HG03095 (cell line): ENCODE measurements at regions not wholly inside any gene's neighbourhood (a gene's known extent, or its start where the extent isn't known, plus 50 kb on each side); places are given as distances from the start of the nearest gene placed in this dataset.
A peak's percentile ranks its signal among the peaks of the same experiment; 100 is the strongest.
"Not testable (repeated sequence)": the region's sequence is repeated elsewhere in the genome, so short reads cannot be mapped to it uniquely, and the experiment has no call there.

Experiments
- ATAC-seq: cut with Tn5 transposase; IDR thresholded peaks from one replicate; pipeline ENCODE4 v1.9.1; 2021; ENCODE audit warnings: moderate library complexity; ENCODE audit not compliant: unreplicated experiment

- no peak for ATAC-seq
Measured at GRCh38 chr1:199489594-199489993, 537.9 kb upstream of the NR5A2 start.

GRCh38 chr1:199490769-199491527 lies 536.6 kb upstream of the NR5A2 start:
- ATAC-seq: no peak

GRCh38 chr1:199495432-199495831 lies 532.1 kb upstream of the NR5A2 start:
- ATAC-seq: no peak

GRCh38 chr1:199498802-199499201 lies 528.7 kb upstream of the NR5A2 start:
- not testable (repeated sequence) for ATAC-seq

GRCh38 chr1:199508072-199508471 lies 519.4 kb upstream of the NR5A2 start:
- no peak for ATAC-seq

GRCh38 chr1:199508653-199509052 lies 518.9 kb upstream of the NR5A2 start:
- ATAC-seq: no peak

DNA sequence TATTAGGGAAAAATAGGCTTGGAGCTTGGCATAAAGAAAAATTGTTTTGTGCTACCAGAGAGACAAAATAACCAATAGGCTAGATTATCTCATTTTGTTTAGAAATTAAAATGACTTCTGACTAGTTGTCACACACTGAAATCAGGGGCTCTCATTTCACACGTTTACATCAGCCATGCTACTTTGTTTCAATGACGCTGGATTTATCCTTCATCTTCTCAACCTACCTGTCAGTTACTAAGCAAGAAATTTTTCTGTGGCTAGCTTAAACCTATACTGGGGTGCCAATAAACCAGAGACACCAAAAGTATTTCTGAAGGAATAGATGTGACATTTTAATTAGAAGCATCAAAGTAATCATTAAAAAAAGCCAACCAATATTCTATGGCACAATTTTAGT lies 518.1 kb upstream of the NR5A2 start:
- no peak for ATAC-seq

GRCh38 chr1:199510314-199510713 lies 517.2 kb upstream of the NR5A2 start:
- ATAC-seq: peak; percentile 70

DNA sequence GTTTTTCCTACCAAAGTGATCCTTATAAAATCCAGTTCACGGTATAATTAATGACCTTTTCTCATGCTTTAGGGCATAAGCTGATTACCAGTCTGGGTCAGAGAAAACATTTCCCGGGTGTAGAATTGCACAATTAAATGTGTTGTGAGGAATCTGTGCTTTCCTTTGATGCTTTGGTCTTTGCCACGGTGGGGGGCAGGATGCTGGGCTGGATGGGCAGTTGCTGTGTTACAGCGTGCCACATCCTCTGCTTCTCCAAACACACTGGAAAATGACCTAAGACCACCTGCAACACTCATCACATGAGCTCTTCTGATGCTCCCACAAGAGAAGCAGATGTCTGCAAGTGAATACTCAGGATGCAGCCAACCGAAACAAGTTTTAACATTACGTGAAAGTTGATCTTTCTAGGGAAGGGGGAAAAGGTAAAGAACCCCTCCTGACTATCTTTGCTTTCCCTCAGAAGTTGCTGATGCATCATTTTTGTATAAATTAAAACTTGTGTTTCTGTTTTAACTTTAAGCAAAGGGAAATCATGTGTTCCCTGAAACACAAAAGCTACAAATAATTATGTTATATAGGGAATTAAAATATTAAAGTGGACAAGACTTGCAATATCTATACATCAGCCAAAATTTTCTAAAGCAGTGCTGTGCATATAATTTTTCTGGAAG lies 515.3 kb upstream of the NR5A2 start:
- ATAC-seq: no peak

- ATAC-seq: no peak
Measured at GRCh38 chr1:199515261-199515660, 512.2 kb upstream of the NR5A2 start.

DNA sequence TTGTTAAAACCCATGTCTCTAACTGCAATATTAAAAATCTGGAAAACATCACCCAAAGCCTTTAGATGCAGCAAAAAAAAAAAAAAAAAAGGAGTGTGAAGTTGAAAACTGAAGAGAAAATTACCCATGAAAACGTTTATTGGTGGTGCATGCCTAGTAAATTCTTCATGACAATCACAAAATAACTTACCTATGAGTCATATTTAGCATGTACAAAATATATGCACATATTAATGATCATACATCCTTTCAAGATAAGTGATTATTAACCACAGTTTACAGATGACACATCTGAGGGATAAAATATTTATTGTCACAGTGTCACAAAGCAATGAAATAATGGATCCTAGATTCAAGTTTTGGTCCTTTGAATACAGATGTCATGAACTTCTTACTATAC lies 505.2 kb upstream of the NR5A2 start:
- ATAC-seq: no peak

GRCh38 chr1:199522936-199523335 lies 504.6 kb upstream of the NR5A2 start:
- no peak for ATAC-seq

DNA sequence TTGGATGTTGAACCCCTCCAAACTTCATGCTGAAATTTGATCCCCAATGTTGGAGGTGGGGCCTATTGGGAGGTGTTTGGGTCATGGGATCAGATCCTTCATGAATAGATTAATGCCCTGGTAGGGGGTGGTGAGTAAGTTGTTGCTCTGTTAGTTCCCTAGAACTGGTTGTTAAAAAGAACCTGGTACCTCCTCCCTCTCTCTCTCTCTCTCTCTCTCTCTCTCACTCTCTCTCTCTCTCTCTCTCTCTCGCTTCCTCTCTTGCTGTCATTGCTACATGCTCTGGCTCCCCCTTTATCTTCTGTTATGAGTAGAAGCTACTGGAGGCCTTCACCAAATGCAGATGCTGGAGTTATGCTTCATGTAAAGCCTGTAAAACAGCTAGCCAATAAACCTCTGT lies 498.2 kb upstream of the NR5A2 start:
- no peak for ATAC-seq

- not testable (repeated sequence) for ATAC-seq
Measured at GRCh38 chr1:199533361-199533760, 494.1 kb upstream of the NR5A2 start.

GRCh38 chr1:199545780-199546179 lies 481.7 kb upstream of the NR5A2 start:
- no peak for ATAC-seq

GRCh38 chr1:199546323-199546722 lies 481.2 kb upstream of the NR5A2 start:
- ATAC-seq: no peak

- no peak for ATAC-seq
Measured at GRCh38 chr1:199549421-199549820, 478.1 kb upstream of the NR5A2 start.

DNA sequence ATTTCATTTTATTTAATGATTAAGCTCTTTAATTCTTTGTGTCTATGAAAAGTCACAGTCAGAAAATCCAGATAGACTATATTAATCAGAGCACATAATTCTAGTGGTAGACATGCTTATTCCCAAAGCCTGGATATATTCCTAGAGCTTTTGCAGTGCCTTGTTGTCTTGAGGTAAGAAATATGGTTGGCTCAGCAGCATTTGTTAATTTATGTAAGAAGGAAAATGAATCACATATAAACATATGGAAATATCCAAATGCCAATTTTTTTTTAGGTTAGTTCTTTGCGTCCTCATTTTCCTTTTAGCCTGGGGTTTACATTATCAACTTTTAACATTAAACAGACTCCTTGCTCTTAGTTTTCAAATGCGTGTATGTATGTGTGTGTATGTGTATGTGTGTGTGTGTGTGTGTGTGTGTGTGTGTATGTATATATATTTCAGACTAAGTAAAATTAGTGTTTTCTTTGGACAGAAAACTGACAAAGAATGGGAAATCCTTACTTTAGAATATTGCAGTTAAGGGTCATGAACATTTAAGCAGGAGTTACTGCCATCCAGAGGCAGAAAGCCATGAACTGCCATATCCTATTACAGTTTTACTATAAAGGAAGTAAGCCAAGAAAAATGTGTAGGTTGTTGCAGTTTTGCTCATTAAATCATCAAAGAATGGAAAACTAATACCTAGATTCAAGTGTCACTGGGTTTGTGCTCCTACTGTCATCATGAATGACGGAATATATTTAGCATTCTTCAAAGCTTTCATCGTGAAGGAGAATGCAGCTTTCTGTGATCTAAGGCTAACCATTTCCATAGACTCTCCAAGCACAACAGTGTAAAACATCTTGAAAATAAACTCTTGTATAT lies 477.1 kb upstream of the NR5A2 start:
- no peak for ATAC-seq

GRCh38 chr1:199551967-199552565 lies 475.4 kb upstream of the NR5A2 start:
- ATAC-seq: no peak

- no peak for ATAC-seq
Measured at GRCh38 chr1:199553104-199553503, 474.4 kb upstream of the NR5A2 start.

- ATAC-seq: no peak
Measured at GRCh38 chr1:199561334-199561733, 466.2 kb upstream of the NR5A2 start.
